GM19467 (cell line): ENCODE measurements at regions not wholly inside any gene's neighbourhood (a gene's known extent, or its start where the extent isn't known, plus 50 kb on each side); places are given as distances from the start of the nearest gene placed in this dataset.

ENCODE experiments used
- ATAC-seq: cut with Tn5 transposase; IDR thresholded peaks from one replicate; pipeline ENCODE4 v1.9.1; 2021; ENCODE audit warnings: mild to moderate bottlenecking, moderate library complexity; ENCODE audit not compliant: unreplicated experiment

GRCh38 chr9:38229504-38230155 is 160.6 kb upstream of the SHB start:
- ATAC-seq: no peak

DNA sequence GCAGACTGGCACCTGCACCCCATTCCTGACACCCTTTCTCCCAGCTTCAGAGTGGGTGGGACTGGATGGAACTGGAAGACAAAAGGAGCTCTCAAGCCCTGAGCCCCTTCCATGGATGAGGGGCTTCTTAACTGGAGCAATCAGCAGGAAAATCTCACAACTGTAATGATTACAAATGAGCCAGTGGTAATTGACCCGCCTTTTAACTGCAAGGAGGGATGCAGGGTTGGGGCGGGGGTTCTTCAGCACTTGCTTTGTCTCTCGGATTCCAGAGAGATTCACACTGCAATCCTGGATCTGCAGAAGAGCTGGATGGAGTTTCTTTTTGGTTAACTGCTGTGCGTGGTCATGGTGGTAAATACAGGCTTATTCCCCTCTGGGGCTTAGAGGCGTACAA is 160.1 kb upstream of the SHB start:
- no peak for ATAC-seq

DNA sequence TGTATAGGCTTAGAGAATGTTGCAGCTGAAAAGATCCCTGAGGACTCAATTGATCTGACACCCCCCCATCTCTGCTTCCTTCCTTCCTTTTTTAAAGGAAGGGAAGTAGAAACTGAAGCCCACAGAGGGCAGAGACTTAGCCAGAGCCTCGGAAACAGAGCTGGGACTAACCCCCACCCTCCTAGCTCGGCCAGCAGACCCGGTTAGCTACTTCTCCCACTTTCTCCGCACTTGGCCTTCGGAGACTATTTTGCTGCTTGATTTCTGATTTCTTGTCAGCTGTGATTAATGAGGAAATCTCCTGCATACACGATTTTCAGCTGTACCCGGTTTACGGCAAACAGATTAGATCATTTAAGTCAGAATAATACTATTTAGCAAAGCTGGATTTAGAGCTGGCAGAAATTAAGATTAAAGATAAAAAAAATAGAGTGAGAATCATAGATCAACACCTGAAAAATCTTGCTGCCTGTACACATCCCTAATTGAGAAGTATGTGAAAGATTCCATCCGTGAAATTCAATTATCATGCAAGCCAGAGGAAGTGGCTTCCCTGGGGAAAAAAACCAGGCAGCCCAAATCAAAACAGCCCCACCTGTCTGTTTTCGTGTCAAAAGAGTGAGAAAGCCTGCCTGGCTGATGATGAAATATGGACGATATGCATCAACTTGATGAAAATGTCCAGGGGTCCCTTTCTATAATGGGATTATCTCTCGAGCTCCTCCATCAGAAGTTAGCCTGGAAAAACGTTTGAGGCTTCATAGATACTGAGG is 159.5 kb upstream of the SHB start:
- no peak for ATAC-seq

DNA sequence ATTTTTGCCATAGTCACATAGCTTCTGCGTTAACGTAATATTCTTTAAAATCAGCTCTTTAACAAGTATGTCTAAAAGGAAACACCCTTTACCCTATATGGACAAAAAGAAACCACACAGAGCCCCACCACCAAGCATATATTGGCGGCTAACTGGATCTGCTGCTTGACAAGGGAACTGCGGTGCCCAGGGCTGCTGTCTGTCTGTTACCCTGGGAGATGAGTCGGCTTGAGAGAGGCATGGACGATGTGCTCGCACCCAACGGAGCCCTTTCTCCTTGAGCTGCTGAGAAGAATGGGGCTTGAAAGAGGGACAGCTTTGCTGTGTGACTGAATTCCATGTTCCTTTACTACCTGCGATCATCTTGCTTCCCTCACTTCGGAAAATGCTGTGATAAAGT is 158.6 kb upstream of the SHB start:
- no peak for ATAC-seq

GRCh38 chr9:38227061-38227540 is 158.1 kb upstream of the SHB start:
- peak; percentile 78 for ATAC-seq

GRCh38 chr9:38226491-38226951 is 157.5 kb upstream of the SHB start:
- ATAC-seq: no peak

GRCh38 chr9:38224941-38225340 is 155.9 kb upstream of the SHB start:
- ATAC-seq: no peak

GRCh38 chr9:38216572-38216971 is 147.5 kb upstream of the SHB start:
- no peak for ATAC-seq

DNA sequence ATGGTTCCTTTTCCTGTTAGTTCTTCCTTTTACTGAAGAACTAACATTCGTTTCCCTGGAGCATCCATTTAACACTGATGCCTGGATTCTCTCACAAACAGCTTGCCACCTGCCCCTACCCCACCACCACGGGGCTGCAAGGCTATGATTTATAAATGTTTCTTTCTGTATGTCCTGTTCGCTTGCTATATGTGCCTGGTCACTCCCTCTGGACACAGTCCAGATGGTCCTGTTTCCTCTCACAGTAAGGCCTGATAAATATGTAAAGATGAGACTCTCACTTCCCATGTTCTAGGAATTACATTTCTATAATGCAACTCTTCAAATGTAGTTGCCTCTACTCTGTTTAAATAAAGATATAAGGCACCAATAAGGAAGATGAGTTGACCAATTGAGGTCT is 146.4 kb upstream of the SHB start:
- no peak for ATAC-seq

GRCh38 chr9:38214432-38214831 is 145.4 kb upstream of the SHB start:
- no peak for ATAC-seq

DNA sequence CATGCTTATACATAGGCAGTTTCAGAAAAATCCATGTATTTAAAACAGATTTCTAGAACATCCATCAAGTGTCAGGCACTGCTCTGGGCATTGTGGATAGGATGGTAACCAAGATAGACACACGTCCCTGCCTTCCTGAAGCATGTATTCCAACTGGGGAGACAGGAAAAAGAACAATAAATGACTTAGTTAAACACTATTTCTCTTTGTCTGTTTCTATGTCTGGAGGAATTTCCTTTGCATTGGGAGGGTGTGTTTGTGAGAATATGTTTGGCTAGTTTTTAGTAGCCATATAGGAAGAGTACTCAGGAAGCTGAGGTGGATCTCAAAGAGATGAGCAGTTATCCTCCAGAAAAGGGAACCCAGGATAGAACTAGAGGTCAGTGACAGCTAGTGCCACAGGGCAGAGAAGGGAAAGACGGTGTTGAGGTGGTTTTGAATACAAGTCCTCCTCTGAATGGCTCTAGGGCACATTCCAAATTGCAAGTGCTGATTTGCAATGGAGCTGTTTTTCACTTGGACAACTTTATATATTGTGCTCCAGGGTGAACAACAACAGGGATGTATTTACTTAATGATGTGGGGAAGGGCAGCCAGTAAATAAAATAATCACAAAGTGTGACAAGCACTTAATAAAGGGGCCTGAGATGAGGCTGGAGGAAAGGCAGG is 144.7 kb upstream of the SHB start:
- ATAC-seq: no peak

DNA sequence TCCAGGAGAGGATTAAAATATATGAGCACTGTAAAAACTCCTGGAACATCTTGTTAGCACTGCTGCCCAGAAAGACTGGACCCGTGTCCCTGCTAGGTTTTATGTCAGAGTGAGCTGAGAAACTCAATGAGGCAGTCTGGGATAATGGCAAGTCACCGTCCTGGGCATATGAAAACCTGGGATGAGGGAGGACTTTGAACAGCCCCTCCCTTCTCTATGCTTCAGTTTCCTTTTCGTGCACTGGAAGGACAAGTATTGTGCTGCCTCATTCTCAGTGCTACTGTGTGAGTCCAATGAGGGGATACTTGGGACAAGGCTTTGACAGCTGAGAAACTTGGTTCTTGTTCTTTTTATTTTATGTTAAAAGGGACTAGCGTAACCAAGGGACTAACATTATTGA is 143.0 kb upstream of the SHB start:
- ATAC-seq: no peak

GRCh38 chr9:38211002-38211401 is 142.0 kb upstream of the SHB start:
- no peak for ATAC-seq

GRCh38 chr9:38208206-38208901 is 139.3 kb upstream of the SHB start:
- ATAC-seq: no peak

- ATAC-seq: no peak
These were observed 138.3 kb upstream of the SHB start for GRCh38 chr9:38207247-38207778.

DNA sequence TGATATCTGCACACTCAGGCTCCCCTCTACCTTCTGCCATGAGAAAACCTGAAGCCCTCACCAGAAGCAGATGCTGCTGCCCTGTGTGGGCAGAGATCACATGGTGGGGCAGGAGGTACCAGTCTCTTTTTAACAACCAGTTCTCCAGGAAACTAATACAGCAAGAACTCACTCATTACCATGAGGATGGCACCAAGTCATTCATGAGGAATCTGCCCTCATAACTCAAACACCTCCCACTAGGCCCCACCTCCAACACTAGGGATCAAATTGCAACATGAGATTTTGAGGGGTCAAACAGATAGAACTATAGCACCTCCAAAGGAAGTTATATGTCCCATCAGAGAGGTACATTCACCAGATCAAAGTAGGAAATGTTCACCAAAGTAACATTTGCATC is 136.3 kb upstream of the SHB start:
- no peak for ATAC-seq

- ATAC-seq: no peak
These were observed 133.4 kb upstream of the SHB start for GRCh38 chr9:38202336-38202938.

DNA sequence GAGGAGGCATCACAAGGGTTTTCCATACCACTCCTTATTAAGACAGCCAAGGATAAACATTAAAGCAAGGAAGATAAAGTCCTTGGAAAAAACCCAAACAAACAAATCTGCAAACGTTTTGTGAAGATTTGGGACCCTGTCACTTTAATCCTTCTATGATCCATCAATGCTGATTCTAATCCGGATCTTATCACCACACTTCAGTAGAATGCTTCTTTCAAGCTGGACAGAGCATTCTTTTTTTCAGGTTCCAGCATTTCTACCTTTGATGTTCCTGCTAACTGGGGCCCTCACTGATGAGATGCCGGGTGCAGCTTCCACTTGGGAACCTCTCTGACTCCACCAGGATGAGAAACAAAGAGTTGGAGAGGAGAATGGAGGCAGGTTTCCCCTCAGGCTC is 132.8 kb upstream of the SHB start:
- ATAC-seq: no peak

GRCh38 chr9:38200431-38200830 is 131.4 kb upstream of the SHB start:
- no peak for ATAC-seq

- ATAC-seq: no peak
These were observed 129.1 kb upstream of the SHB start for GRCh38 chr9:38198140-38198539.

DNA sequence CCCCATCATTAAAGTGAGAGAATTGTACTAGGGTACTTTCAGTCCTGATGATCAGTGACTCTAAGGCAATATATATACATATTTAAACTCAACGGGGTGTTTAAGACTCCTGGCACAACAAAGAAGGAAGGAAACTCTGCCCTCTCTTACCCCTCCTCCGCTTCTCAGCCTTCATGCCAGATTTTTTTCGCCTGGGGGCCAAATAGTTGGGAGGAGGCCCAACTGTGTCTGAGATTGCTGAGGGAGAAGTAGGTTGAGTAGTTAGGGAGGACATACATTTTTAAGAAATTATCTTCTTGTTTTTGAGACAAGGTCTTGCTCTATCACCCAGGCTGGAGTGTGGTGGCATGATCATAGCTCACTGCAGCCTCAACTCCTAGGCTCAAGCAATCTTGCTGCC is 127.7 kb upstream of the SHB start:
- ATAC-seq: no peak
